ENCODE measurements at regions not wholly inside any gene's neighbourhood (a gene's known extent, or its start where the extent isn't known, plus 50 kb on each side); places are given as distances from the start of the nearest gene placed in this dataset.

- intact Hi-C loops (cut with DNase I) = no loop called here
- no peaks in the 10 kb centered on the region for H3K9me3 ChIP-seq
- no peak for ATAC-seq
- no peak overlapping the region for H3K4me3 ChIP-seq
- DNase-seq = no peak
- no peak for TF ChIP-seq CTCF (IDR thresholded peaks at IDR 0.05)
- no peak overlapping the region for H3K27ac ChIP-seq
- peaks cover 0 to 28% of the 10 kb centered on the region in 2 donors for H3K27me3 ChIP-seq
- no peaks in the 10 kb centered on the region for H3K4me1 ChIP-seq
- H3K36me3 ChIP-seq = no peaks in the 10 kb centered on the region
These were observed 130.6 kb downstream of the FBXO8 start for GRCh38 chr4:174152717-174153466.

DNA sequence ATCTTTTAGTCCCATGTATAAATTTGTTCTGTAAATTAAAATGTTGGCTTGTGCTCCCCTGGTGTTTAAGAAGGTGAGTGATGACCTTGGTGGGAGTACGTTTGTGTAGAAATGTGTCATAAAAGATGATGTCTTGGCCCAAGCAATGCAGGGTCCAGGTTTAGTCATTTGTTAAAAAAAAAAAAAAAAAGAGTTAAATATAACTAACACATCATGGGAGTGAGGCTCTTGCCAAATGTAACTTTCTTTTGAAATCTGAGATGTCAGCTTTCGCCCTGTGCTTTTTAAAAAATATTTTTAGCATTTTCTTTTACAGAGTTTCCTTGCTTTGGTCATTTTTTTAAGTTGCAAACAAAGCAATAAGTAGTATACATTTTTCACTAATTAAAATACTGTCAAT is 135.6 kb downstream of the FBXO8 start:
- intact Hi-C loops (cut with DNase I) = no loop called here
- ATAC-seq (no peak), DNase-seq (no peak)
- Histone ChIP-seq H3K27ac (no peak overlapping the region), H3K27me3 (peaks cover 5 to 7% of the 10 kb centered on the region in 2 donors), H3K4me3 (no peak overlapping the region), H3K4me1 (no peaks in the 10 kb centered on the region), H3K9me3 (no peaks in the 10 kb centered on the region), H3K36me3 (no peaks in the 10 kb centered on the region)
- TF ChIP-seq CTCF (IDR thresholded peaks at IDR 0.05) = no peak

DNA sequence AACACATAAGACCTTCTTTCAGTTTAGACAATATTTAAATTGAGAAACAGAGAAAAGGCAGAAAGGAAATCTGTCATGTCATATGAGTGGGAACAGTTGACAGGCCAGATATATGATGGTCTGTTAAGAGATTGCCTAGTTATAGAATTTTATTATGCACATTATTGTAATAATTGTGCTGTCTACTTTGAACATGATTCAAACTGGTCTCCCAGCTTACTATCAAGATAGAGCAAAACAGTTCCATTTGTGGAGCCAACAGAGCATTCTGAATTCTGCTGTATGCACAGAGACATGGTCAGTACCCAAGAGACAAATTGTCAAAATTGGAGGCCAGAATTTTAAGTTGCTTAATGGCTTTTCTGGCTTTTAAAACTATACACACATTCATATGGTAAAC is 139.4 kb downstream of the FBXO8 start:
- Histone ChIP-seq H3K4me3 (no peak overlapping the region), H3K36me3 (no peaks in the 10 kb centered on the region), H3K27me3 (peaks cover 5 to 7% of the 10 kb centered on the region in 2 donors), H3K9me3 (no peaks in the 10 kb centered on the region), H3K4me1 (no peaks in the 10 kb centered on the region), H3K27ac (no peak overlapping the region)
- ATAC-seq (no peak), DNase-seq (no peak)
- intact Hi-C loops (cut with DNase I) = no loop called here
- no peak for TF ChIP-seq CTCF (IDR thresholded peaks at IDR 0.05)

- Histone ChIP-seq H3K27me3 (no peaks in the 10 kb centered on the region), H3K9me3 (no peaks in the 10 kb centered on the region), H3K4me3 (no peak overlapping the region), H3K36me3 (no peaks in the 10 kb centered on the region), H3K4me1 (no peaks in the 10 kb centered on the region), H3K27ac (no peak overlapping the region)
- ATAC-seq = no peak
- no peak for DNase-seq
- intact Hi-C loops (cut with DNase I) = no loop called here
- no peak for TF ChIP-seq CTCF (IDR thresholded peaks at IDR 0.05)
These were observed 141.6 kb downstream of the FBXO8 start for GRCh38 chr4:174141876-174142275.

DNA sequence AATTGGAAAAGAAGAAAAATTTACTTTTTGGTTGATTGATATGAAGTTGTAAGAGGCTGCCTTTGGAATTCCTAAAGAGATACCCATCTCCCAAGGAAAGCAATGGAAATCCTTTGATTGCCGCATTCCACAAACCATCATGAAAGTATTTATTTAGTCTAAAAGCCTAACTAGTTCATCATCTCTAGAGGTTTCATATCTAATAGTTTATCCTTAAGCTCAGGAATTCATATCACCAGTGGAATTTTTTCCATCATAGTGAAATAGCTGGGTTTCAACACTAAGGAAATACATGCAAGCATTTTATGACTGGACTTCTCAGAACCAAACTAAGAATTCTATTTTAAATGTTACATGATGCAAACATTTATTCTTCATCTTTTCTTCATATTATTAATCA is 144.9 kb downstream of the FBXO8 start:
- DNase-seq = no peak
- no peaks in the 10 kb centered on the region for H3K4me1 ChIP-seq
- no peak for ATAC-seq
- H3K36me3 ChIP-seq = no peaks in the 10 kb centered on the region
- TF ChIP-seq CTCF (IDR thresholded peaks at IDR 0.05) = no peak
- intact Hi-C loops (cut with DNase I) = no loop called here
- no peaks in the 10 kb centered on the region for H3K9me3 ChIP-seq
- H3K27me3 ChIP-seq = no peaks in the 10 kb centered on the region
- no peak overlapping the region for H3K27ac ChIP-seq
- H3K4me3 ChIP-seq = no peak overlapping the region
